Inferior parietal cortex (tissue), 1 donor: ENCODE measurements at regions not wholly inside any gene's neighbourhood (a gene's known extent, or its start where the extent isn't known, plus 50 kb on each side); places are given as distances from the start of the nearest gene placed in this dataset.

Experiments
- DNase-seq: peaks from one replicate; pipeline ENCODE4 v3.0.0-alpha.2; 2016; ENCODE audit errors: extremely low spot score

DNA sequence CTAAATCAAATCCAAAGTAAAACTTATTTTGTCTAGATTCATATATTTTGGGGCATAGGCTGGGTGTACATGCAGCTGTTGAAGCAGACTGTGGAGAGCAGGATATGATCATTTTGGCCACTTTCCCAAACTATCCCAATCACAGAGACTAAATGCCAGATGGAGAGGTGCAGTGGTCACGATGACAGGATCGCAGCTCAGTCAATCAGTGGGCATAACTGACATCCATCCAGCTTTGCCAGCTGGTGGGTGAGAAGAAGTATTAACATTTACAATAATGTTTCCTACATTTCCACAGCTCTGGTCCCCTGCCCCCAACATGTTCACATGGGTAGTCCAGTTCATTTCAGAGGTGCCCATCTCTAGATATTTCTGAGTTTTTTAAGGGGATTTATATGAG lies 255.5 kb upstream of the SESN3 start:
- no peak for DNase-seq

DNA sequence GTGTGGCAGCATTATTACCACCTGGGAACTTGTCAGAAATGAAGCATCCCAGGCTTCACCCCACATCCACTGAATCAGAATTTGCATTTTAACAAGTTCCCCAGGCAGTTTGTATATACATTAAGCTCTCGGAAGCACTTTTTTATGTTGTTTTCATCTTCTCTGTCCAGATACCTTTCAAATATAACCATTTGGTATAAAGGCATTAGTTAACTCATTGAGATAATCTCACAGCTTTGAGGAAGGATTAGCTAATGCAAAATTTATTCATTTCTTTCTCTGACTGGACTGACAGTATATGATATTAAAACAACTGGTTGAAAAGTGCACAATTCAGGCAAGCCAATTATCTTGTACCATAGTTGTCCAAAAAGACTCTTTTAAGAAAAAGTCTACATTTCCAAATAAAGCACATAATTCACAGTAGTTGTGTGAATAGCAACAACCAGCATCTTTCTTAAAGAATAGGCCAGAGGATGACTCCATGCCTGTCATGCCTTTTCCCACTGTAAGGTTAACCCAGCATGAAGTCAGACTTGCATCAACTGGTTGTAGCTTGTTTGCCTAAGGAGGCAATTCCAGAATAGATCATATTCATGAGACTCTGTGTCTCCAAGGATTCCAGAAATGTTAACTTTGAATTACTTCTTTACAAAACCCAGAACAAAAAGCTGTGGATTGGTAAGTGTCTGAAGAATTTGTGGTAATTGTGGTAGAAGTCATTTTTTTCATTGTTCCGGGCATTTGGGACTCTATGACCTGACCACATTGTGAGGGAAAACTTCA lies 254.3 kb upstream of the SESN3 start:
- DNase-seq, result no peak

DNA sequence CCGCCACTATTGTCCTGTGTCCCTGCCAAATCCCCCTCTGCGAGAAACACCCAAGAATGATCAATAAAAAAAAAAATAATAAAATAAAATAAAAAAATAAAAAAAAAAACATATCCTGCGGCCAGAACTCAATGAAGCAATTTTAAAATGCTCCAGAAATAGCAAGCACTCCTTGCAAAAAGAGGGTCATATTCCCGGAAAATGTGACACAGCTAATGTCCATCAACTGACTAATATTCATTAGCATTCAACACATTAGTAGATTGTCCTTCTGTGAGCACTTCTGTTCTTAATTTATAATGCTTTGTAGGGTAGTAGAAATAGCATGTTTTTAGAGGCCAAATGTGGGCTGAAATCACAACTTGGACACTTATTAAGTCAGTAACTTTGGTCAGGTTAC lies 252.3 kb upstream of the SESN3 start:
- DNase-seq, result no peak

DNA sequence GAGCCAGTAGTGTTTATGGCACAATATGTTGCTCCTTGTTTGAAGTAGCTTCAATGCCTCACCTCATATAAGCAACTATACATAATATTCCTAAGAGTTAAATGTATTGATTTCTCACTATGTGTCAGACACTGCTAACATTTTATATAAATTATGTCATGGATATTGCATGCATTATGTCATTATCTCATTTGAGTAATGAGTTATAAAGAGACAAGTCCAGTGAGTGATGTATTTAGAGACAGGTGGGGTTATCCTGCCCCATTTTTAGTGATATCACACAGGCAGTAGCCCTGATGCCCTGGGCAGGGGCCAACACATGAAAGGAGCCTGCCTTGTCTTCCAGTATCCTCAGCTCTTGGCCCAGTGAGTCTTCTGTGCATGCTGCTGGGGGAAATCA lies 247.0 kb upstream of the SESN3 start:
- DNase-seq, result no peak

DNA sequence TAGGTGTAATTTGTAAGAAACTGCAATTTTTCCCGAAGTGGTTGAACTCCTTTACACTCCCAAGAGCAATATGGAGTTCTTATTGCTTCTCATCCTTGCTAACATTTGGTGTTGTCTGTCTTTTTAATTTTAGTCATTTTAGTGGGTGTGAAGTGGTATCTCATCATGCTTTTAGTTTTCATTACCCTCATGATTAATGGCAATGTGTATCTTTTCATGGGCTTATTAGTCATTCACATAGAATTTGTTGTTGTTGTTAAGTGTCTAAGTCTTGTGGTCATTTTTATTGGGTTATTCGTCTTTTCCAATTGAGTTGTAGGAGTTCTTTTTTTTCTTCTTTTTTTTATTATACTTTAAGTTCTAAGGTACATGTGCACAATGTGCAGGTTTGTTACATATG lies 238.3 kb upstream of the SESN3 start:
- no peak for DNase-seq

DNA sequence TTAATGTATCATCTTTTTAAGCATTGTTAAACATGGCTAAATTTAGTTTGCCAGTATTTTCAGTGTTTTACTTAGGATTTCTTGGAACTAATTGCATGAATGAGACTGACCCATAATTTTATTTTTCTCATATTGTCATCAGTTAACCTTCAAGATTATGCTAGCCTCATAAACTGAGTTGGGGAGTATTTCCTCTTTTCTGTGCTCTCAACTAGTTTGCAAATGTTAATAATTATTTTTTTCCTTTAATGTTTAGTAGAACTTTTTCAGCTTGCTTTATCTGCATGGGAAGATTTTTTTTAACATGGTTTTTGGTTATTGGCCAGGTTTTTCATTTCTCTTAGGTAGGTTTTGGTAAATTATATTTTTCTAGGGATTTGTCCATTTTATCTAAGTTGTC lies 235.4 kb upstream of the SESN3 start:
- no peak for DNase-seq

DNA sequence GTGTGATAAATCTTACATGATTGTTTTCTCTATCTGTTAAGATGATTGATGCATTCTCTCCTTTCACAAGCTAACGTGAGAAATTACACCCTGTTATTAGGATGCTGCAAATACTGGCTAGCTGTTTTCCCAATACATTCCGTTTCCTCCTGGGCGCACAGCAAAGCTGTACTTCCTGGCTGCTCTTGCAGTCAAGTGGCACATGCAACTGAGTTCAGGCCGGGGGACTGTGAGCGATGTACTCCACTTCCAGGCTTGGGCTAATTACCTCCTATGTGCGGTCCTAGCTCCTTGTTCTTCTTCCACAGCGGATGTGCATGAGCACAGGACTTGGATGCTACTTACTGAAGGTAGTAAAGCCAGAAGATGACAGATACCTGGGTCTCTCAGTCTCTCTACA lies 234.9 kb upstream of the SESN3 start:
- DNase-seq, result no peak

DNA sequence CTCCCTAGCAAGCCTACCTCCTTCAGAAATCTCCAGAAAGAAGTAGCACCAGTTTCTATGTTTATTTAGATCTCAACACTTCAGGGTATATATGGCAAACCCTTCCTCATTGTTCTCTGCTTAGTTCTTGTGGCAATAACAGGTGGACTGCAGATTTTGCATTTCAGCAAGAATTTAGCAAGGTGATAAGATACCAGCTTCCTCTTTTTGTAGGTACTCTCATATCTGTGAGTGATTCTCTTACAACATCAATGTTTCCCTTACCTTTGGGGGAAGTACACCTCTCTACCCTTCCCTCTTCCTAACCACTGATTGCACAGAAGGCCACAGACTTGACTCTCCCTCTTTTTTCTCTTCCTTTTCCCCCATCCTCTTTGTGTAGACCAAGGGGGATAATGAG lies 230.9 kb upstream of the SESN3 start:
- DNase-seq, result no peak

DNA sequence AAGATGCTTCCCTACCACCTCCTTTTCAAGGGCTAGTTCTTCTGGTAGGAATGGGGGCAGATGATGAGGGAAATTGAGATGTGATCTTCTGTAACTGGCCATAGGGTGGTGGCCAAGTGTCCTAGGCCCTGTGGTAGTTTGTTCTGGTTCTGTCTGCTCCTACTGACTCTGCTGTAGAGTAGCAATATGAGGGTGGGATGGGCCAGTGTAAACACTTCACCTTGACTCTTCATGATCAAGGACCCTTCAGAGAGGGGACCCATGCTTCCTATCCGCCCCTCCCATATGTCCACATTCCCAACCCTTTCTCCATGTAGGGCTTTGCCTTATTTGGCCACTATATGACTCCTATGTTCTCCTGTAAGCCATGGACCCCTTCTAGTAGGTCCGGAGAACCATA lies 230.3 kb upstream of the SESN3 start:
- no peak for DNase-seq

DNA sequence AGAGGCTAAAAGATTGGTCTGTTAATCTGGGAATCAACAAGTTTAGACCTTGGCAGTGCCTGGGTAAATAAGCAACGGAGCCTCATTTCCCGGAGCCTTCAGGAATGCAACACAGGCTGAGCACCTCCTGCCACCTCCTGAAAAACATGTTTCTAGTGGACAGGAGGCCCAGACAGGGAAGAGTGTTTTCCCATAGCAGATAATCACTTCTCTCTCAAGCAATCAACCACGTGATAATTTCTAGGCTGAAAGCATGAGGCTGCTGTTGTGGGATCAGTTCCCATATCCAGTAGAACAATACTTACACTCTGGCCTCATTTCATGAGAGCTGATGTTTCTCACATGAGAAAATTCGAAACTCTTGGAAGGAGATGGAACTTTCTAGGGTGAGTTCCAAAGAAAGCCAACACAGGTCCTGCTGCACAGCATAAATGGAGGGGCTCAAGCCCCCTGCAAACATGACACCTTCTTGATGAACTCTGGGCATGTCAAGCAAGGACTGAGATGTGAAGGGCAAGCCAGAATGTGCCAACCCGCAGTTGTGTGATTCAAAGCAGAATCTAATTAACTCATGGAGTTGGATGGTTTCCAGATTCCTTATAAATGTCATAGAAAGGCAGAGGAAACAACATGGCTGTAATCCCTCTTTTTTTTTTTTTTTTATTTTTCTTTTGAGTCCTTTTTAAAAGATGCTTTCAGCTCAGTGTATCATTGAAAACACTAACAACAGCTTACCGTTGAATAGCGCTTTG lies 228.5 kb upstream of the SESN3 start:
- no peak for DNase-seq

DNA sequence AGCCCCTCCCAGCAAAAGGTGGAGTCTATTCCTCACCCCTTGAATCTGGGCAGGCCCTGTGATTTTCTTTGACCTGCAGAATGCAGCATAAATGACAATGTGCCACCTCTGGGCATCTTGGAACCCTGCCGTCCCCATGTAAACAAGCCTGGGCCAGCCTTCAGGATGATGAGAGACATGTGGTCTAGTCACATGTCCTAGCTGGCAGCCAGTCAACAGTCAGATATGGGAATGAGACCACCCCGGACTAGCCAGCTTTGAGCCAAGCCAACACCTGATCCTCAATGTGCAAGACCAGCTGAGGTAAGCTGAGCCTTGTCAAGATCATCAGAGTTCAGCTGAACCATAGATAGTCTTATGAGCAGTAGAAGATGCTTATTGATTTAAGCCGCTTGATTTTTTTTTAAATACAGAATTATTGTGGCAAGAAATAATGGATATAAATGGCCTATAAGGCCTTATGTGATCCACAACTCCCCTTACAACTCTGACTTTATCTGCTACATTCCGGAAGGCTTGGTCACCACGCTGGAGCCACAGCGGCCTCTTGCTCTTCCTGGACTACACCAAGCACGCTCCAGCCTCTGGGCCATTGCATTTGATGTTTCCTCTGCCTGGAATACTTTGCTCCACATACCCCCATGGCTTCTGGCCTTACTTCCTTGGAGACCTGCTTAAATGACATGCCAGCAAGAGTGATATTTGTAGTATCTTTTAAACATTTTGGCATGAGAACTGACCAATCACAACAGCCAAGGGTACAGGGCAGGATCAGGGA lies 225.9 kb upstream of the SESN3 start:
- DNase-seq, result no peak

DNA sequence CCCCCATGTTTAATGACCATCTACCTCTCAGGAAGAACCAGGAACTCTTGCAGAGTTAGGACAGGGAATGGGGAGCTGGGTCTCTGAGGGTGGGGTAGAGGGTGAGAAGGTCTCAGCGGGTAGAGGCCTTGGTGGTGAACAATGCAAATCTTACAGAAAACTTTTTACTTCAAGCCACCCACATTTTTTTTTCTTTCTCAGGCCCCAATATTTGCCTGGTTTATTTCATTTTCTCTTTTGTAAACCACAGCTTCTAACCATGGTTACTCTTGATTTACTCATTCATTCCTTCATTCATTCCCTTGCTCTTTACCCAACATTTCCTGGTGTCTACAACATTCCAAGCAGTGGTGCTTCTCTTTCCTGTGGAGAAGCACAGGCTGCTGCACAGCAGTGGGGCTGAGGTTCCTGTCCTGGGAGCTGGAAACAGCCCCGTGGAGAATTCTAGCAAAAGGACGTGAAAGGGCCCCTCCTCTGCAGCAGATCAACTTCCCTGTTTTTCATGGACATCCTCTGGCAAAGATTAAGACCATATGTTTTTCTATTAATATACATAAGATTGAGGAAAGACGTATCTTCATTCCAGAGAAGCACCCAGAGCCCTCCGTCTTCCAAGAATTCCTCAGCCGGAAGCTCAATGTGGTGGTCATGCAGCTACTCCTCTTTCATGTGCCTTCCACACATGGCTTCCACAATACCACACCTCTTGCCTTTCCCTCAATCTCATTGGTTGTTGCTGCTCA lies 224.4 kb upstream of the SESN3 start:
- DNase-seq, result no peak

DNA sequence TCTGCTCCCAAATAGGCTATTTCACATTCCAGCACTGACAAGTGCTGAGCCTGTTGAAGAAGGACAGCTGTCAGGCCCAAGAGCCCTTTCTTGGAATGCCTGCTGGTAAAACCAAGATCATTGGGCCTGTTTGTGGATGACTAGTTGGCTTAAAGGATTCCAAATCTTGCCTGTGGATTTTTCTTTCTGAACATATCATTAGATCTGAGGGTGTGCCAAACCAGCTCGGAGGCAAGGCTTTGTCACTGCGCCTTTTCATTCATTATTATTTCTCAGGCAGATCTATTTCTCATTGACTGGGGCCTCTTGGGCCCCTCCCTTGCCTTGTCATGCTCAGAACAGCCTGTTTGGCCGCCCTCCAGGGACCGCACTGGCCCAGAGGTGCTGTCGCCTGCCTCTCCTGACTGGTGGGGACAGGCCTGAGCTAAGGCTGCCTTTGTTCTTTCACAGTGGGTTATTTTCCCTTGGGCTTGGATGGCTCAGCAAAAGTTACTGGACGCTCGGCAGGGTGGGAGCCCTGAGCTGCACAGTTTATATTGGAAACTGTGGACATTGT lies 222.7 kb upstream of the SESN3 start:
- DNase-seq, result peak; percentile 61

DNA sequence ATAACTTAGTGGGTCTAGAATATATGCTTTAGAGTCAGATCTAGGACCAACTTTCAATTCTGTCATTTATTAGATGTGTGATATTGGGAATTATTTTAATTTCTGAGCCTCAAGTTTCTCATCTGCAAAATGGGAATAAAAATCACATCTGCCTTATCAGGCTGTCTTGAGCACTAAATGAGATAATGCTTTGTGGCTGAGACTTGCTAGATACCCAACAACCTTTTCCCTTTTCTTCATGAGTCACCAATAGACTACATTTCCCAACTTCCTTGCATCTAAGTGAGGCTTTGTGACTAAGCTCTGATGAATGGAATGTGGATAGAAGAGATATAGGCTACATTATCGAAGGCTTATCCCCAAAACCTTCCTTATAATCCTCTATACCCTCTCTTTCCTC lies 220.7 kb upstream of the SESN3 start:
- DNase-seq, result no peak

DNA sequence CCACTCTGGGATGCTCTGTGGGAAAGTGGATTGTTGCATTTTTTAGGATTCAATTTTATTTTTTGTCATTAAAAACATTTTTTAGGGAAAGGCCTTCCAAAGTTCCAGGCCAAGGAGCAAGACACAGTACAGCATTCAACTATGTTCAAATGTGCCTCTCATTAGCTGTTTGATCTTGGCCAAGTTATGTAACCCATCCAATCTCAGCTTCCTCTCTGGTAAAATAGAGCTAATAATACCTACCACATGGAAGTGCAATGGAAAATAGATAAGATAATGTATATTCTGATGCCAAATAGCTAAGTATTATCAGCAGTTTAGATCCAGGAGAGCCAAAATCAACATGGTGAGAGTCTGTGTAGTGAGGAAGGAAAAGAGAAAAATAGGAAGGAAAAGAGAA lies 220.3 kb upstream of the SESN3 start:
- no peak for DNase-seq

DNA sequence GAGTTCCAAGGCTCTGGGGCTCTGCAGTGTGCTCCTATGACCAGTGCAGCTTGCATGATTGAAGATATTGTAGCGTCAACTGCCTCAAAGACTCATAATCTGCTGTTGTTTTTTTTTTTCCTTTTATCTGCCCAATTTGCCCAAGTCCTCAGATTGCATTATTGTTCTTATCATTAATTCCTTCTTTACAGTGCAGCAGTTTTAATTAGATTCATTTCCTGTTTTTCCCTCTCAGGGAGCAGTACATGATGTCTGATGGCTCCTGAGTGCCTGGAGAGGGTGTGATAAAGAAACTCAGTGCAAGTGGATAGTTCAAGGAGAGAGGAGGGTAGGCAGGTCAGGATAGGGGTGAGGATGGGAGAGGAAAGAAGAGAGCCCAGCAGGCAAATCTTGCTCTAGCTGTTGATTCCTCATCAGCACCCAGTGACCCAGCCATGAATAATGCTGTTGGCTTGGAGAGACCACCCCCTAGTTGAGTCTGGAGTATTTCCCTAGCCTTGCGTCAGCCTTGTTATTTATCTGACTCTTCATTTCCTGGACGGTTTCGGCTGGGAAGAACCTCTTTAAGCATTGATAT lies 219.6 kb upstream of the SESN3 start:
- DNase-seq, result no peak

DNA sequence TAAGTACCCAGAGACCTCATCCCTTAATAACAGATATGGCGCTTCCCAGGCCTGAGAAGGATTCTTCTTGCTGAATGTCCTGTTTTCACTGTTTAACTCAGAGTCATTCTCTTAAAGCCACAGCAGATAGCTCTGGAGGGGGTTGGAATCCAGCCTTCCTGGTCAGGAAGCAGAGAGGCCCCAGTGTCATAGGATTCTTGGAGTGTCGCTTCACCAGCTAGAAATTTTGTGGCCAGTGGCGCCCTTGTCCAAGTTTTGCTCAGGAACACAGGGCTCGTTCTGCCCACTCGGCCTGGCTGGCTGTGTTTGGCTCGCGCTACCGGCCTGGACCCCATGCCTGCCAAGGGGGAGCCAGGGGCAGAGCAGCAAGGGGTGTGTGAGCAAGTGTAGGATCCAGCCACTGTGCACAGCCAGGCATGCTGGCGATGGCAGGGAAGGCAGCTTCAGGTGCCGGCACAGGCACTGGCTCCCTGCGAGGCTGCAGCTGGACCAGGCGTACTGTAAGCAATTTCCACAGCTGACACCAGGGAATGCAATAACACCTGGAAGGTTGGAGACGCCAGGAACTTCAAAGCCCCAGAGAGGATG lies 214.8 kb upstream of the SESN3 start:
- no peak for DNase-seq

DNA sequence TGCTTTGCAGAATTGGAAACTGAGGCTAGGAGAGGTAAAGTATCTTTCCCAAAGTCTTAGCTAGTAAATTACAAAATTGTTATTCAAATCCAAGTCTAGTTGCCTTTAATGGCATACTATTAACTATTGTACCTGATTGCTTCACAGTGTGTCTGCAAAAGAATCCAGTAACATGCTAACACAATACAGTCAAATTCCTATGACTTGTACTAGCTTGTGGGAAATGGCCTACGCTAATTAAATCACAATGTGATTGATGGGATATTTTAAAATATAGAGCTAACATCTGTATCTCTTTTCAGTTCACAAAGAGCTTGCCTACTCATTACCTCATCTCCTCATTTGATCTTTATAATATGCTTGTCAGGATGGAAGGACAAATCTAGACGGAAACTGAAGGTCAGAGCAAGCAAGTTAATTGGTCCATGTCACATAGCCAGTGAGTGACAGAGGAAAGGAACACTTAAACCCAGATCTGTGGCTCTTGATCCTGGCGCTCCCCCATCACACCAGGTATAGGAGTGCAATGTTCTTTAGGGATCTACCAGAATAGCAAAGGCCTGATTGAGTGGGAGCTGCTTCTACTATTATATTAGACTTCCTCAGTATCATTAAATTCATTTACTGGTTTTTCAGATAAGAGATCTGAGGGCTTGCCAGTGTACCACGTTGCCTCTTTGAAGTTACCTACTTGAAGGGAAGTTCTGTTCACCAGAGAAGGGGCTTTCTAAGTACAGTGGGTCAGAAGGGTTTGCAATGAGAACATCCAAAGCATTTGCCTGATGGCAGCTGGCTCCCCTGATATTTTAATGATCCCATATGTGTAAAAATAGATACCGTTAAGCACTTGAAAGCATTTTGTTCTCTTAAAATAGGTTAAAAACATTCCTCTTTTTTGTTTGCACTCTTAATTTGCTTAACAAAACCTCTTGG lies 213.6 kb upstream of the SESN3 start:
- DNase-seq, result no peak

DNA sequence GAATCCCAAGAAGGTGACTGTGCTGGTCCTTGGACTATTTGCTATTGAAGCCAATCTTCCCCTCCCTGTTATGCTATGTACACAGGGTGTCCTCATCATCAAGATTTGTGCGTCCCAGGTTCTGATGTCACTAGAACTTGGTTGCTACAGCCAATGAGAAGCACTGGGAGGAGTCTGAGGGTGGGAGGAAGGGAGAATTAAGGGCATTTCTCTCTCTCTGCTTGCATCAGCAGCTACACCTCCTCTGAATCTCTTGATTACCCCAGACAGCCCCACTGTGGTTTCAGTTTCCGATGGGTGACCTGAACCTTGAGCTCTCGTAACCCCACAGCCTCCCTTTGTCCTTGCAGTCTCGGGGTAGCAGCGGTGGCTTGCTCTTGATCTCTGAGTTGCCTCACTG lies 212.4 kb upstream of the SESN3 start:
- DNase-seq, result no peak

DNA sequence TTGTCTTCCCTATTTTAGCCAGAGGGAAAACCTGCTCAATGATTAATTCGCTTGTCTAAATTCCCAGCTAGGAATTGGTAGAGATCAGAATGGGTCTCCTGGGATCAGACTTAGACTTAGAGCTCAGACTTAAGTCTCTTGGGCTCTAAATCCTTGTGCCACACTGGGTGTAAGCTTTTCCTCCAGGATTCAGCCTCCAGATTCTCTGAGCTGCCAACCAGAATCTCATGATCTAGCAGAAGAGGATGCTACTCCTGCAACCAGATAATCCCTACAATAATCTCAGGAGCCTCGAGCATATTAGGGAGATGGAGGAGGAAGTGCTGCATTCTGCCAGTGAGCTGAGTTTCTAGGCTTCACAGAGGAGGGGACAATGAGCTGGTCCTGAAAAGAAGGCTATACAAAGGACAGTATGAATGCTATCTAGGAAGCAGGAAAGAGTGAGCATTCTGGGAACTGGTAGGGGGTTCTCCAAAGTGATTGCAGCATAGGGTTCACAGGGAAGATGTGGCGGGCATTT lies 211.6 kb upstream of the SESN3 start:
- DNase-seq, result no peak
